ENCODE measurements at regions not wholly inside any gene's neighbourhood (a gene's known extent, or its start where the extent isn't known, plus 50 kb on each side); places are given as distances from the start of the nearest gene placed in this dataset.
A peak's percentile ranks its signal among the peaks of the same experiment; 100 is the strongest.
"Not testable (repeated sequence)": the region's sequence is repeated elsewhere in the genome, so short reads cannot be mapped to it uniquely, and the experiment has no call there.

DNA sequence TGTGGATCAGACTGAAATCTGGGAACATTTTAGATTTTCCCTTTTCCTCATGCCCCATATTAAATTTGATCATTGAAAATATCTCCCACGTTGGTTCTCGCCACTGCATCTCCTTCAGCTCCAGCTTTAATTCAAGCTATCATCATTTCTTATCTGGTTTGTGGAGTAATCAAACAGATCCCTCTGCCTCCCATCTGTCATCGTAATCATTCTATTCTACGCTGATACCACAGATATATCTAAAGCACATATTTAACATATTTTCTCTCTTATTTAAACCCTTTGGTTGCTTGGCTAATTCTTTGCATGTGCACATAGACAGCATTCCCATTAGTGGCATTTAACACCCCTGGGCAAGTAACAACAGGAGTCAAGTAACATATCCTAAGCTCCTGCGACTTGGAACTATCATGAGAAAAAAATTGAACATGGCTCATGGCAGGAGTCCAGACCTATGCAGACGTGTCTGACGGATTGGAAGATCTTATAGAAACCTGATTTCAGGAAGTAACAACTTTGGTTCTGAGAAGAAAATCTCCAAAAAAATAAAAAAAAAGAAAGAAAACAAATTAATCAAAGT, 158.8 kb upstream of the KYNU start:
- peak; percentile 41 for DNase-seq (ENCODE audit: low read depth)
- TF ChIP-seq, protein P1, sequence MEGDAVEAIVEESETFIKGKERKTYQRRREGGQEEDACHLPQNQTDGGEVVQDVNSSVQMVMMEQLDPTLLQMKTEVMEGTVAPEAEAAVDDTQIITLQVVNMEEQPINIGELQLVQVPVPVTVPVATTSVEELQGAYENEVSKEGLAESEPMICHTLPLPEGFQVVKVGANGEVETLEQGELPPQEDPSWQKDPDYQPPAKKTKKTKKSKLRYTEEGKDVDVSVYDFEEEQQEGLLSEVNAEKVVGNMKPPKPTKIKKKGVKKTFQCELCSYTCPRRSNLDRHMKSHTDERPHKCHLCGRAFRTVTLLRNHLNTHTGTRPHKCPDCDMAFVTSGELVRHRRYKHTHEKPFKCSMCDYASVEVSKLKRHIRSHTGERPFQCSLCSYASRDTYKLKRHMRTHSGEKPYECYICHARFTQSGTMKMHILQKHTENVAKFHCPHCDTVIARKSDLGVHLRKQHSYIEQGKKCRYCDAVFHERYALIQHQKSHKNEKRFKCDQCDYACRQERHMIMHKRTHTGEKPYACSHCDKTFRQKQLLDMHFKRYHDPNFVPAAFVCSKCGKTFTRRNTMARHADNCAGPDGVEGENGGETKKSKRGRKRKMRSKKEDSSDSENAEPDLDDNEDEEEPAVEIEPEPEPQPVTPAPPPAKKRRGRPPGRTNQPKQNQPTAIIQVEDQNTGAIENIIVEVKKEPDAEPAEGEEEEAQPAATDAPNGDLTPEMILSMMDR (IDR thresholded peaks at IDR 0.05; ENCODE audit: insufficient read depth, low read depth, low read length, missing control alignments) = no peak
- H3K4me3 ChIP-seq (ENCODE audit: low read length) = no peak overlapping the region

GRCh38 chr2:142716463-142717242, 160.8 kb upstream of the KYNU start:
- TF ChIP-seq, protein P1 (IDR thresholded peaks at IDR 0.05; ENCODE audit: insufficient read depth, low read depth, low read length, missing control alignments) = no peak
- peak; percentile 15 for DNase-seq (ENCODE audit: low read depth)

DNA sequence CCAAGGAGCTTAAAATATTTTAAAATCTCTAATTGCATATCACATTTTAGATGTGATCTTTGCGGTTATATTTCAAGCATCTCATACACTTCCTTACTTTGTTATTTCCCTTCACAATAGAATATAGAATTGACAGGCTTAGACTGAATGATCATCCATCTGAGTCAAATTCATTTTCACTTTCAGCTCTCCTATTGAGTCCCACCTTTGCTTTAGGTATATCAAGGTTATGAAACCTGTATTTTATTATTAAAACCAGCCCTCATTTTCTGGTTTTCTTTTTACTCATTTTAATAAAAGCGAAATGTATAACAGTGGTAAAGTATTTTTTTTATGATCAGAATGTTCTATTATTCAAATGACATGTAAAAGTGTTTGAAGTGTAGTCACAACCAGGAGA, 162.9 kb upstream of the KYNU start:
- TF ChIP-seq, protein P1 (IDR thresholded peaks at IDR 0.05; ENCODE audit: insufficient read depth, low read depth, low read length, missing control alignments) = no peak
- H3K4me3 ChIP-seq (ENCODE audit: low read length) = no peak overlapping the region
- DNase-seq (ENCODE audit: low read depth) = no peak

More at GRCh38 chr2:142716463-142717242, 160.8 kb upstream of the KYNU start:
- H3K4me3 ChIP-seq (ENCODE audit: low read length) = no peak overlapping the region

DNA sequence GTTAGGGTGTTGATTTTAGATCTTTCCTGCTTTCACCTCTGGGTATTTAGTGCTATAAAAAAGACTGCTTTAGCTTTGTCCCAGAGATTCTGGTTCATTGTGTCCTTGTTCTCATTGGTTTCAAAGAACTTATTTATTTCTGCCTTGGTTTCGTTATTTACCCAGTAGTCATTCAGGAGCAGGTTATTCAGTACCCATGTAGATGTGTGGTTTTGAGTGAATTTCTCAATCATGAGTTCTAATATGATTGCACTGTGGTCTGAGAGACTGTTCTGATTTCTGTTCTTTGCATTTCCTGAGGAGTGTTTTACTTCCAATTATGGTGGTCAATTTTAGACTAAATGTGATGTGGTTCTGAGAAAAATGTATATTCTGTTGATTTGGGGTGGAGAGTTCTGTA, 167.1 kb upstream of the KYNU start:
- no peak for DNase-seq (ENCODE audit: low read depth)
- H3K4me3 ChIP-seq (ENCODE audit: low read length) = no peak overlapping the region
- TF ChIP-seq, protein P1 (IDR thresholded peaks at IDR 0.05; ENCODE audit: insufficient read depth, low read depth, low read length, missing control alignments) = no peak

DNA sequence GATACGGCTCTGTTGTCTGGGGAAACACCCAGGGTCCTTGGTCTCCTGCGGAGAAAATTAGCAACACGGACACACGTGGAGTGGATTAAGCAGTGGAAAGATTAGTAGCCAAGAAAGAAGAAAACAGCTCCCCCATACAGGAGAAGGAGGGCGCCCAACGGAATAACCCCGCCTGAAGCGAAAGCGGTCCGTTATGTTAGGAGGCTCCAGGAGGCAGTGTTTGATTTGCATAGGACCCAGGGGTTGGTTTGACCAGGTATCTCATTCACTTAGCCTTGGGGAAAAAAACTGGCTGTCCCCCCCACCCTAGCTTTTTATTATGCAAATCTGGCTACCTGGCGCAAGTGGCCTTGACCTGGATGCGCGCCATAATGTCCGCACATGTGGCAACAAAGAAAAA, 170.1 kb upstream of the KYNU start:
- TF ChIP-seq, protein P1 (IDR thresholded peaks at IDR 0.05; ENCODE audit: insufficient read depth, low read depth, low read length, missing control alignments) = no peak
- no peak for DNase-seq (ENCODE audit: low read depth)

DNA sequence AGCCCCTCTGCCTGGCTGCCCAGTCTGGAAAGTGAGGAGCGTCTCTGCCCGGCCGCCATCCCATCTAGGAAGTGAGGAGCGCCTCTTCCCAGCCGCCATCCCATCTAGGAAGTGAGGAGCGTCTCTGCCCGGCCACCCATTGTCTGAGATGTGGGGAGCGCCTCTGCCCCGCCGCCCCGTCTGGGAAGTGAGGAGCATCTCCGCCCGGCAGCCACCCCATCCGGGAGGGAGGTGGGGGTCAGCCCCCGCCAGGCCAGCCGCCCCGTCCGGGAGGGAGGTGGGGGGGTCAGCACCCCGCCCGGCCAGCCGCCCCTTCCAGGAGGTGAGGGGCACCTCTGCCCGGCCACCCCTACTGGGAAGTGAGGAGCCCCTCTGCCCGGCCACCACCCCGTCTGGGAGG, 175.1 kb upstream of the KYNU start:
- not testable (repeated sequence) for DNase-seq (ENCODE audit: low read depth); H3K4me3 ChIP-seq (ENCODE audit: low read length)

More for the DNA sequence above, 170.1 kb upstream of the KYNU start:
- H3K4me3 ChIP-seq (ENCODE audit: low read length) = no peak overlapping the region

DNA sequence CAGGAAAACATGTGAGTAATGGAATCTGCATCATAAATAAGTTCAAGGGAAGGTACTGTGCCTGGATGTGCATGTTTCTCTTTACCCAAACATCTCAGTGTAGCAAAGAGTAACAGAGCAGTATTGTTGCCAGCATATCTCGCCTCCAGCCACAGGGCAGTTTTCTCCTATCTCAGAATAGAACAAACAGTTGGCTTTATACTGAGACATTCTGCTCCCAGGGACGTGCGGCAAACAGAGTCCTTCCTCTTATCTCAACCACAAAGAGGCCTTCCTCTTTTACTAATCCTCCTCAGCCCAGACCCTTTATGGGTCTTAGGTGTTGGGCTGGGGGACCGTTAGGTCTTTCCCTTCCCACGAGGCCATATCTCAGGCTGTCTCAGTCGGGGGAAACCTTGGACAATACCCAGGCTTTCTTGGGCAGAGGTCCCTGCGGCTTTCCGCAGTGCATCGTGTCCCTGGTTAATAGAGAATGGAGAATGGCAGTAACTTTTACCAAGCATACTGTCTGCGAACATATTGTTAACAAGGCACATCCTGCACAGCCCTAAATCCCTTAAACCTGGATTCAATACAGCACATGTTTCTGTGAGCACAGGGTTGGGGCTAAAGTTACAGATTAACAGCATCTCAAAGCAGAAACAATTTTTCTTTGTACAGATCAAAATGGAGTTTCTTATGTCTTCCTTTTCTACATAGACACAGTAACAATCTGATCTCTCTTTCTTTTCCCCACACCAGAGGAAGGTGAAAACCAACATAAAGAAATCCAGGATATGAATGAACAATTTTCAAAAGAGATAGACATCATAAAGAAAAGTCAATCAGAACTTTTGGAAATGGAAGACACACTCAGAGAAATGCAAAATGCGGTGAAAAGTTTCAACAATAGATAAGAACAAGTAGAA, 181.9 kb upstream of the KYNU start:
- not testable (repeated sequence) for DNase-seq (ENCODE audit: low read depth); H3K4me3 ChIP-seq (ENCODE audit: low read length)

Measured in epithelial cell of esophagus (primary cell).